PC-3 (cell line): ENCODE measurements at regions not wholly inside any gene's neighbourhood (a gene's known extent, or its start where the extent isn't known, plus 50 kb on each side); places are given as distances from the start of the nearest gene placed in this dataset.

Experiments
- ATAC-seq: fragments of 200-7000 bp; cut with Tn5 transposase; 2 replicates; pipeline ENCODE4 v1.9.1; 2020; ENCODE audit warnings: mild to moderate bottlenecking, moderate library complexity
- BruUV-seq: library from RNA; stranded (reverse); fragments of 400-500 nt; replicated peaks from 2 replicates; lab custom pipeline; 2021; lab: Mats Ljungman, UMichigan
- CTCF ChIA-PET: fragments of 300-600 bp; sonication (Branson Sonifier 250); formaldehyde crosslinking; loops from one replicate; lab custom pipeline; 2022; ENCODE audit warnings: antibody characterized with exemption; lab: Charles Lee
- POLR2A ChIA-PET: fragments of 300-600 bp; sonication (Branson Sonifier 250); formaldehyde crosslinking; loops from one replicate; lab custom pipeline; 2022; ENCODE audit warnings: antibody characterized with exemption; ENCODE audit not compliant: unreplicated experiment; lab: Charles Lee
- DNase-seq: peaks from one replicate; pipeline ENCODE4 v3.0.0-alpha.2; 2015
- H2AFZ ChIP-seq: fragments of 300-600 bp; sonication (generic); 2 replicates; pipeline ENCODE4 v1.6.0; 2016; ENCODE audit warnings: antibody characterized with exemption, low read length
- H3F3A ChIP-seq: fragments of 300-600 bp; sonication (generic); one replicate; pipeline ENCODE4 v1.6.0; 2017; ENCODE audit warnings: antibody characterized with exemption, low read length, control low read depth, mild to moderate bottlenecking; ENCODE audit not compliant: unreplicated experiment
- H3K27ac ChIP-seq: fragments of 300-600 bp; sonication (generic); 2 replicates; pipeline ENCODE4 v1.5.1; 2016; ENCODE audit warnings: mild to moderate bottlenecking, low read length
- H3K27me3 ChIP-seq: fragments of 300-600 bp; sonication (generic); 2 replicates; pipeline ENCODE4 v1.6.1; 2016; ENCODE audit warnings: low read length, mixed read lengths
- H3K36me3 ChIP-seq: fragments of 300-600 bp; sonication (generic); 2 replicates; pipeline ENCODE4 v1.6.1; 2016; ENCODE audit warnings: low read depth, mixed run types, low read length, mixed read lengths
- H3K4me1 ChIP-seq: fragments of 300-600 bp; sonication (generic); 2 replicates; pipeline ENCODE4 v1.5.1; 2016; ENCODE audit warnings: low read length; ENCODE audit not compliant: insufficient read depth
- H3K4me2 ChIP-seq: fragments of 300-600 bp; sonication (generic); 2 replicates; pipeline ENCODE4 v1.6.0; 2016; ENCODE audit warnings: low read length
- H3K4me3 ChIP-seq: fragments of 300-600 bp; sonication (generic); 2 replicates; pipeline ENCODE4 v1.5.1; 2016; ENCODE audit warnings: mild to moderate bottlenecking, low read length, mixed read lengths
- H3K79me2 ChIP-seq: fragments of 300-600 bp; sonication (generic); 2 replicates; pipeline ENCODE4 v1.6.1; 2017; ENCODE audit warnings: low read length, mixed read lengths
- H3K9ac ChIP-seq: fragments of 300-600 bp; sonication (generic); 2 replicates; pipeline ENCODE4 v1.6.0; 2016; ENCODE audit warnings: mild to moderate bottlenecking, low read length
- H3K9me2 ChIP-seq: fragments of 300-600 bp; sonication (generic); replicated peaks from 2 replicates; pipeline ENCODE4 v1.6.1; 2016; ENCODE audit warnings: mixed run types, low read length, mixed read lengths
- H3K9me3 ChIP-seq: fragments of 300-600 bp; sonication (generic); 2 replicates; pipeline ENCODE4 v1.6.1; 2016; ENCODE audit warnings: low read length, mixed read lengths
- H4K20me1 ChIP-seq: fragments of 300-600 bp; sonication (generic); 2 replicates; pipeline ENCODE4 v1.6.1; 2016; ENCODE audit warnings: low read length, mixed read lengths
- CTCF ChIP-seq: fragments of 300-600 bp; sonication (generic); conservative IDR thresholded peaks from 2 replicates; pipeline ENCODE4 v1.5.1; 2017; ENCODE audit warnings: antibody characterized with exemption, low read depth, mild to moderate bottlenecking, low read length
- EZH2 ChIP-seq: fragments of 300-600 bp; sonication (generic); IDR thresholded peaks from one replicate; pipeline ENCODE4 v1.6.1; 2017; ENCODE audit warnings: antibody characterized with exemption, mild to moderate bottlenecking, low read length; ENCODE audit not compliant: unreplicated experiment
- EZH2phosphoT487 ChIP-seq: fragments of 300-600 bp; sonication (generic); IDR thresholded peaks from 2 replicates; pipeline ENCODE4 v1.6.1; 2018; ENCODE audit warnings: mild to moderate bottlenecking, antibody characterized with exemption, low read length, borderline replicate concordance
- intact Hi-C: fragments of 100-400 bp; cut with micrococcal nuclease; formaldehyde crosslinking; loops from 2 replicates; pipeline ENCODE4 v1.9.0; 2023

DNA sequence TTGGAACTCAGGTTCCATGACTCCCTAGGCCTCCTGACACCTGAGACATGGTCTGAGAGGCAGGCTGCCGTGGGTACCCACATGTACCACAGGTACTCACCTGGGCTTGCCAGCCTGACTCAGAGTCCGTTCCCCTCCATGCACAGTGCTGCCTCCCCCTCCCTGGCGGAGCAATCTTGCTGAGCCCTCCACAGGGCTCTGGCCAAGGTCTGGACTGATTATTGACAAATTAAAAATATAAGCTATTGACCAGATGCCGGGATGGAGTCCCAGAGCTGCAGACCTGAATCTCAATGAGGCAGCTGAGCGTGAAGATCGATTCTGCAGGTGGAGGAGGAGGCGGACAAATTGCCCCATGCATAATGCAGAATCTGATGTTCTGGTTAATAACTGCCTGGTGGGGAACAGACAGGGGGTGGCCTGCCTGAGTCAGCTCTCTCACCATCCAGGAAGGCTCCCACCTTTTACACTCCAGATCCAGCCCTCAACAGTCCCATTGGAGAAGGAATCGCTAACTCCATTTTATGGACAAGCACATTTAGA, 422.7 kb downstream of the MIAT start:
- no peak overlapping the region for H3K9ac ChIP-seq
- POLR2A ChIA-PET = no interaction called here
- TF ChIP-seq EZH2phosphoT487 = no peak
- TF ChIP-seq CTCF = no peak
- TF ChIP-seq EZH2 = no peak
- H4K20me1 ChIP-seq = no peaks in the 10 kb centered on the region
- ATAC-seq (no peak), DNase-seq (no peak)
- H3K36me3 ChIP-seq = no peaks in the 10 kb centered on the region
- H3K79me2 ChIP-seq = no peaks in the 10 kb centered on the region
- no peak overlapping the region for H2AFZ ChIP-seq
- no peak overlapping the region for H3K27ac ChIP-seq
- no peaks in the 10 kb centered on the region for H3K9me2 ChIP-seq
- intact Hi-C loops = no loop called here
- H3K9me3 ChIP-seq = no peaks in the 10 kb centered on the region
- CTCF ChIA-PET = no interaction called here
- H3K4me1 ChIP-seq = no peaks in the 10 kb centered on the region
- no peak overlapping the region for H3K4me2 ChIP-seq
- no TSS peak for BruUV-seq
- no peak overlapping the region for H3K4me3 ChIP-seq
- H3K27me3 ChIP-seq = no peaks in the 10 kb centered on the region
- H3F3A ChIP-seq = no peaks in the 10 kb centered on the region

- H3K4me1 ChIP-seq = no peaks in the 10 kb centered on the region
- no TSS peak for BruUV-seq
- ATAC-seq (no peak), DNase-seq (no peak)
- H3K27ac ChIP-seq = no peak overlapping the region
- H3K36me3 ChIP-seq = no peaks in the 10 kb centered on the region
- no peaks in the 10 kb centered on the region for H3K9me2 ChIP-seq
- H4K20me1 ChIP-seq = no peaks in the 10 kb centered on the region
- no peaks in the 10 kb centered on the region for H3F3A ChIP-seq
- no peaks in the 10 kb centered on the region for H3K27me3 ChIP-seq
- TF ChIP-seq EZH2 (no peak), CTCF (no peak), EZH2phosphoT487 (no peak)
- H3K4me3 ChIP-seq = no peak overlapping the region
- no peak overlapping the region for H2AFZ ChIP-seq
- H3K9ac ChIP-seq = no peak overlapping the region
- intact Hi-C loops = no loop called here
- ChIA-PET CTCF (no interaction called here), POLR2A (no interaction called here)
- H3K4me2 ChIP-seq = no peak overlapping the region
- H3K9me3 ChIP-seq = no peaks in the 10 kb centered on the region
- H3K79me2 ChIP-seq = no peaks in the 10 kb centered on the region
These were observed 423.5 kb downstream of the MIAT start for GRCh38 chr22:27080863-27081262.

DNA sequence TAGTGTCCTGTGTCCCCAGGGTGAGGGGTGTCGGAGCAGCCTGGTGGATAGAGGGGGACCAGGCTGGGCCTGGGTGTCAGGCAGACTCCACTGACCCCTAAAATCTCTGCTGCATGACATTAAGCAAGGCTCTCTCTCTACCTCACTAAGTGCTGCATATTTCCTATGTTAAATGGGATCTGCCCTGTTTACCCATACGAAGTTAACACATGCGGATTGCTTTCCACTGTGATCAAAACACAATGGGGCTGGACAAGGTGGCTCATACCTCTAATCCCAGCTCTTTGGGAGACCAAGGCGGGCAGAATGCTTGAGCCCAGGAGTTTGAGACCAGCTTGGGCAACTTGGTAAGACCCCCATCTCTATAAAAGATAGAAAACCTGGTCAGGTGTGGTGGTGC, 426.2 kb downstream of the MIAT start:
- ChIA-PET CTCF (no interaction called here), POLR2A (no interaction called here)
- no peak overlapping the region for H3K9ac ChIP-seq
- H3K27me3 ChIP-seq = no peaks in the 10 kb centered on the region
- no peaks in the 10 kb centered on the region for H3K36me3 ChIP-seq
- H3K4me1 ChIP-seq = no peaks in the 10 kb centered on the region
- no peaks in the 10 kb centered on the region for H3F3A ChIP-seq
- no peak overlapping the region for H3K4me2 ChIP-seq
- no peak for ATAC-seq
- no peaks in the 10 kb centered on the region for H4K20me1 ChIP-seq
- DNase-seq = no peak
- intact Hi-C loops = no loop called here
- no peak overlapping the region for H2AFZ ChIP-seq
- H3K9me2 ChIP-seq = no peaks in the 10 kb centered on the region
- BruUV-seq = no TSS peak
- TF ChIP-seq CTCF (no peak), EZH2 (no peak), EZH2phosphoT487 (no peak)
- H3K79me2 ChIP-seq = no peaks in the 10 kb centered on the region
- H3K9me3 ChIP-seq = no peaks in the 10 kb centered on the region
- no peak overlapping the region for H3K4me3 ChIP-seq
- no peak overlapping the region for H3K27ac ChIP-seq
